Right lung (tissue), 2 donors: ENCODE measurements at regions not wholly inside any gene's neighbourhood (a gene's known extent, or its start where the extent isn't known, plus 50 kb on each side); places are given as distances from the start of the nearest gene placed in this dataset.
A peak's percentile ranks its signal among the peaks of the same experiment; 100 is the strongest.

Experiments used
- DNase-seq, 2 donors: peaks; one replicate each; pipeline ENCODE4 v3.0.0-alpha.2; 2013

- DNase-seq, result no peak
Observed at GRCh38 chr16:73840728-73841127, 455.9 kb upstream of the PSMD7 start.

GRCh38 chr16:73831220-73831619 is 465.4 kb upstream of the PSMD7 start:
- no peak for DNase-seq

GRCh38 chr16:73823205-73823849 is 473.3 kb upstream of the PSMD7 start:
- no peak for DNase-seq

- DNase-seq, result no peak
Observed at GRCh38 chr16:73817526-73818324, 478.9 kb upstream of the PSMD7 start.

- DNase-seq, result peak; percentile 28 to 34
Observed at GRCh38 chr16:73813527-73813926, 483.1 kb upstream of the PSMD7 start.

- no peak for DNase-seq
Observed at GRCh38 chr16:73804456-73804855, 492.2 kb upstream of the PSMD7 start.

GRCh38 chr16:73798471-73798870 is 498.1 kb upstream of the PSMD7 start:
- DNase-seq, result no peak

- no peak for DNase-seq
Observed at GRCh38 chr16:73797115-73797514, 499.5 kb upstream of the PSMD7 start.

- no peak for DNase-seq
Observed at GRCh38 chr16:73796241-73796640, 500.4 kb upstream of the PSMD7 start.

- DNase-seq, result peak; percentile 40 to 55
Observed at GRCh38 chr16:73794994-73795393, 501.6 kb upstream of the PSMD7 start.

- DNase-seq, result no peak
Observed at GRCh38 chr16:73793871-73794437, 502.7 kb upstream of the PSMD7 start.

GRCh38 chr16:73793260-73793659 is 503.4 kb upstream of the PSMD7 start:
- no peak for DNase-seq

GRCh38 chr16:73792199-73793020 is 504.2 kb upstream of the PSMD7 start:
- DNase-seq, result no peak

- DNase-seq, result no peak
Observed at GRCh38 chr16:73781297-73781696, 515.3 kb upstream of the PSMD7 start.

- no peak for DNase-seq
Observed at GRCh38 chr16:73778887-73779286, 517.7 kb upstream of the PSMD7 start.

- DNase-seq, result no peak
Observed at GRCh38 chr16:73775841-73776388, 520.7 kb upstream of the PSMD7 start.

- DNase-seq, result no peak
Observed at GRCh38 chr16:73771196-73772064, 525.2 kb upstream of the PSMD7 start.

- DNase-seq, result no peak
Observed at GRCh38 chr16:73768786-73769203, 527.8 kb upstream of the PSMD7 start.

GRCh38 chr16:73764321-73764720 is 532.3 kb upstream of the PSMD7 start:
- no peak for DNase-seq

GRCh38 chr16:73756289-73757178 is 540.1 kb upstream of the PSMD7 start:
- no peak for DNase-seq
